ENCODE measurements at regions not wholly inside any gene's neighbourhood (a gene's known extent, or its start where the extent isn't known, plus 50 kb on each side); places are given as distances from the start of the nearest gene placed in this dataset.

GRCh38 chr13:19052931-19053330 is 128.7 kb downstream of the TUBA3C start:
- TF ChIP-seq POLR2A (IDR thresholded peaks at IDR 0.05) (no peak), POLR2AphosphoS5 (IDR thresholded peaks at IDR 0.05) (no peak)
- TF ChIP-seq, protein P1, sequence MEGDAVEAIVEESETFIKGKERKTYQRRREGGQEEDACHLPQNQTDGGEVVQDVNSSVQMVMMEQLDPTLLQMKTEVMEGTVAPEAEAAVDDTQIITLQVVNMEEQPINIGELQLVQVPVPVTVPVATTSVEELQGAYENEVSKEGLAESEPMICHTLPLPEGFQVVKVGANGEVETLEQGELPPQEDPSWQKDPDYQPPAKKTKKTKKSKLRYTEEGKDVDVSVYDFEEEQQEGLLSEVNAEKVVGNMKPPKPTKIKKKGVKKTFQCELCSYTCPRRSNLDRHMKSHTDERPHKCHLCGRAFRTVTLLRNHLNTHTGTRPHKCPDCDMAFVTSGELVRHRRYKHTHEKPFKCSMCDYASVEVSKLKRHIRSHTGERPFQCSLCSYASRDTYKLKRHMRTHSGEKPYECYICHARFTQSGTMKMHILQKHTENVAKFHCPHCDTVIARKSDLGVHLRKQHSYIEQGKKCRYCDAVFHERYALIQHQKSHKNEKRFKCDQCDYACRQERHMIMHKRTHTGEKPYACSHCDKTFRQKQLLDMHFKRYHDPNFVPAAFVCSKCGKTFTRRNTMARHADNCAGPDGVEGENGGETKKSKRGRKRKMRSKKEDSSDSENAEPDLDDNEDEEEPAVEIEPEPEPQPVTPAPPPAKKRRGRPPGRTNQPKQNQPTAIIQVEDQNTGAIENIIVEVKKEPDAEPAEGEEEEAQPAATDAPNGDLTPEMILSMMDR (IDR thresholded peaks at IDR 0.05), result no peak
